Common myeloid progenitor, CD34-positive (primary cell): ENCODE measurements at regions not wholly inside any gene's neighbourhood (a gene's known extent, or its start where the extent isn't known, plus 50 kb on each side); places are given as distances from the start of the nearest gene placed in this dataset.

Experiments
- CTCF ChIA-PET: fragments of 350-600 bp; sonication (Branson Sonifier 250); formaldehyde crosslinking; loops from one replicate; lab custom pipeline; 2021; ENCODE audit warnings: antibody characterized with exemption; lab: Charles Lee
- POLR2A ChIA-PET: fragments of 350-600 bp; sonication (Branson Sonifier 250); formaldehyde crosslinking; loops from one replicate; lab custom pipeline; 2021; ENCODE audit warnings: antibody characterized with exemption; lab: Charles Lee
- DNase-seq, 3 donors: peaks; one replicate each; pipeline versions ENCODE4 v3.0.0 to v3.0.0-alpha.2; 2013
- H3K27ac ChIP-seq, 2 experiments: 1 replicate in 1 of 2; 2 replicates in 1 of 2; pipeline ENCODE4 v1.7.0; 2013; ENCODE audit warnings: inconsistent platforms in 2 of 2, low read length in 2 of 2, mild to moderate bottlenecking in 2 of 2, low read depth in 1 of 2, moderate library complexity in 1 of 2; ENCODE audit not compliant: severe bottlenecking in 2 of 2, insufficient read depth in 1 of 2, poor library complexity in 1 of 2
- H3K27me3 ChIP-seq, 5 experiments: replicated peaks in 2 of 5; 1 replicate in 3 of 5; 2 replicates in 2 of 5; pipeline versions ENCODE4 v1.6.1 to v1.7.0; 2013; ENCODE audit warnings: low read length in 4 of 5, mild to moderate bottlenecking in 2 of 5, moderate library complexity in 2 of 5, inconsistent platforms in 1 of 5; ENCODE audit not compliant: insufficient read depth in 5 of 5, control insufficient read depth in 4 of 5
- H3K36me3 ChIP-seq, 4 experiments: 1 replicate in 2 of 4; 2 replicates in 2 of 4; pipeline versions ENCODE4 v1.6.1 to v1.7.0; 2013; ENCODE audit warnings: low read length in 3 of 4, control low read depth in 1 of 4, mild to moderate bottlenecking in 1 of 4; ENCODE audit not compliant: control insufficient read depth in 4 of 4, insufficient read depth in 4 of 4
- H3K4me1 ChIP-seq, 4 experiments: 1 replicate in 3 of 4; 2 replicates in 1 of 4; pipeline versions ENCODE4 v1.6.1 to v1.7.1; 2013; ENCODE audit warnings: low read length in 3 of 4, mild to moderate bottlenecking in 3 of 4, control low read depth in 1 of 4, inconsistent platforms in 1 of 4, moderate library complexity in 1 of 4; ENCODE audit not compliant: control insufficient read depth in 4 of 4, insufficient read depth in 4 of 4; ENCODE audit errors: control extremely low read depth in 1 of 4
- H3K4me3 ChIP-seq, 7 experiments: 1 replicate in 4 of 7; 2 replicates in 3 of 7; pipeline versions ENCODE4 v1.5.1 to v1.7.0; 2013; ENCODE audit warnings: mild to moderate bottlenecking in 7 of 7, low read length in 6 of 7, moderate library complexity in 6 of 7, inconsistent platforms in 2 of 7, low read depth in 2 of 7, control low read depth in 1 of 7; ENCODE audit not compliant: insufficient read depth in 4 of 7, control insufficient read depth in 1 of 7; ENCODE audit errors: extremely low read depth in 1 of 7
- H3K9me3 ChIP-seq, 5 experiments: 1 replicate in 4 of 5; 2 replicates in 1 of 5; pipeline versions ENCODE4 v1.6.1 to v1.7.1; 2013; ENCODE audit warnings: low read length in 4 of 5, mild to moderate bottlenecking in 2 of 5, inconsistent platforms in 1 of 5, low read depth in 1 of 5, moderate library complexity in 1 of 5; ENCODE audit not compliant: control insufficient read depth in 4 of 5, insufficient read depth in 2 of 5; ENCODE audit errors: control extremely low read depth in 1 of 5
- WGBS: methylation state at CpG from one replicate; pipeline ENCODE4 v1.1.5; 2013; ENCODE audit not compliant: insufficient coverage; 5-methylcytosine and 5-hydroxymethylcytosine counted together

DNA sequence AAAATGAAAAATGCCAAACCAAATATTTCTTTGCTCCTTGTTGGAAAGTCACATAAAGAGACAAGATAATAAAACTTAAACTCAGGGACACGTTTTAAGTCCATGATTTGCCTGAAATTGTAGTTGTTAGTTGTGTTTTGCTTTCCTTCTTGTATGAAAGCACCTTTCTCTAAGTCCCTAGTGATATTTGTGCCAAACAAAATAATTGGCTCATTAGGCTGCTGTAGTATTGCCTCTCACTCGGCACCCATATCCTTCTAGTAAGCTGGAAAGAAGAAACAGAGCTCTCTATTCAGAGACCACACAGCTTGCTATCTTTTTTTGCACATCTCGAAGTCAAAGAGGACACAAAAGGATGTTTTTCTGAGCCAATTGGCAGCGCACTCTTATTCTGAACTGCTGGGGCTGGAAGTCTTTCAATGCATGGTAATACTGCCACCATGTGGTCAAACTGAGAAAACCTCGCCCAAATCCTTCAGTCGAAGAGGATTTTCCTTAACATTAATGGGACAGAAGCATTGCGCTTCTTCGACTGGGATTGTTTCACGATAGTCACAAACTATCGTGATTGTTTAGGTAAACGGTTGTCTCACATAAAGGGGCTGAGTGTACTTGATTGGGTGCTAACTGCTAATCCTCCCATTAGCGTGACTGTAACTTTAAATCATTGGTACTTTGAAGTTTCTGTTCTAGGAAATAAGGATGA, 571.9 kb upstream of the LCORL start:
- ChIA-PET POLR2A (no interaction called here), CTCF (interaction anchor here (0.6 to 1.0 kb wide), 5 partner anchors 13 to 1045 kb away, joined by 3 to 6 read pairs (median 3); no protein-coding TSS in a partner anchor)
- DNase-seq: peak; percentile 66 to 78 (median 72)
- WGBS: 14% methylated on average over 11 of the region's 12 CpGs
- peaks cover 0 to 5% (median 0%) of the 10 kb centered on the region in 4 experiments for H3K4me1 ChIP-seq
- peaks cover 0 to 4% (median 0%) of the 10 kb centered on the region in 5 experiments for H3K27me3 ChIP-seq
- no peaks in the 10 kb centered on the region for H3K36me3 ChIP-seq
- H3K27ac ChIP-seq: no peak overlapping the region
- peak overlapping the region in 2 of 7 experiments; percentile 45 to 50 for H3K4me3 ChIP-seq
- no peaks in the 10 kb centered on the region for H3K9me3 ChIP-seq

DNA sequence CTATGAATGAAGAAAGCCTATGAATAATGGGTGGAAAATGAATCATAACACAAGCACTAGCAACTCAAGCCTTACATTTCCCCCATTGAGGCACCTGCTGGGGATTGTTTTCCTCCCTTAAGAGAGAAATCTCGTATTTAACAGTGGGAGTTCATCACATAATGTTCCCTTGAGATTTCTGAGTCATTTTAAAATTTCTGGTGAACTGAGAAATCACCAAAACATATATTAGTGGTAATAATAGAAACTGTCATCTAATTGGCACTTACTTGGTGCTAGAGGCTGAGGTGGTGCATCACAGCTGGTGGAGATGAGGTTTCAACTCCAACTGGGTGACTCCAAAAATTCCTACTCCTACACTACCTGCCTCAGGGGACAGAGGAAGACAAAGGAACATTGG, 561.3 kb upstream of the LCORL start:
- Histone ChIP-seq H3K27ac (no peak overlapping the region), H3K4me3 (no peak overlapping the region), H3K36me3 (no peaks in the 10 kb centered on the region), H3K27me3 (peaks cover 0 to 3% (median 0%) of the 10 kb centered on the region in 5 experiments), H3K4me1 (no peaks in the 10 kb centered on the region), H3K9me3 (no peaks in the 10 kb centered on the region)
- POLR2A ChIA-PET: no interaction called here
- CTCF ChIA-PET: no interaction called here
- no CpG with 5 or more reads among the region's 1 CpG for WGBS
- no peak for DNase-seq

DNA sequence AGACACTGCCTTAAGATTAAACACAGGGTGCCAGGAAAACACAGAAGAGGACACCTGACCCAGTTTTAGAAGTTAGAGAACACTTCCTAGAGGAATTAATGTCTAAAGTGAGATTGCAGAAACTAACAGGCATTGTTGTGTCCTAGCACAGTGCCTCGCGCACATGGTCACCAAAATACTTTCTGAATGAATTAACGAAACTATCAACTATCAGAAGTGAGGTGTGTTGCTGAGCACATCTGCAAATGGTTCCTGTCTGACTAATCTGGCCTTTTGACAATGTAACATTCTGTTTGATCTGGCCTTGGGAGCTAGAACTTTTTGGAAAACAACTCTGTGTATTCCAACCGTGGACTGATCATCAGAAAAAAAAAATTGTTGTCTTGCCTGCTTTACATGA, 556.8 kb upstream of the LCORL start:
- Histone ChIP-seq H3K4me1 (no peaks in the 10 kb centered on the region), H3K27ac (no peak overlapping the region), H3K27me3 (peaks cover 0 to 3% (median 0%) of the 10 kb centered on the region in 5 experiments), H3K36me3 (no peaks in the 10 kb centered on the region), H3K9me3 (no peaks in the 10 kb centered on the region), H3K4me3 (no peak overlapping the region)
- CTCF ChIA-PET: no interaction called here
- DNase-seq: no peak
- 85% methylated on average over 4 of the region's 4 CpGs for whole genome bisulfite sequencing
- POLR2A ChIA-PET: no interaction called here

DNA sequence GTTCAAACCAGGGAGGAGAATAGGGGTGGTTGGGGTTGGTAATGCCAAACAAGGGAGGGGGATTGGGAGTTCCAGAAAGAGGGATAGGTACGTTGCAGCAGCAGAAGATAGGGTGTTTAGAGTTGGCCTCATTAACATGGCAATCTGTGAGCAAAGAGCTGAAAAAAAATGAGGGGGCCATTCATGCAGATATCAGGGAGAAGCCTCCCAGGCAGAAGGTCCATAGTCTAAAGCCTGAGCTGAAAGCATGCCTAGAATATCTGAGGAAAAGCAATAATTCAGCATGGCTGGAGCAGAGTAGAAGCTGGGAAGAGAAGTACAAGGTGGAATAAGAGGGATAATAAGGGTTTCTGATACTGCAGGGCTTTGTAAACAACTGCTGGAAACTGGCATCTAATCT, 550.9 kb upstream of the LCORL start:
- Histone ChIP-seq H3K27ac (no peak overlapping the region), H3K27me3 (peaks cover 0 to 3% (median 0%) of the 10 kb centered on the region in 5 experiments), H3K4me3 (no peak overlapping the region), H3K9me3 (no peaks in the 10 kb centered on the region), H3K36me3 (no peaks in the 10 kb centered on the region), H3K4me1 (no peaks in the 10 kb centered on the region)
- DNase-seq: no peak
- POLR2A ChIA-PET: no interaction called here
- CTCF ChIA-PET: no interaction called here
- WGBS: 93% methylated on average over 1 of the region's 1 CpG

DNA sequence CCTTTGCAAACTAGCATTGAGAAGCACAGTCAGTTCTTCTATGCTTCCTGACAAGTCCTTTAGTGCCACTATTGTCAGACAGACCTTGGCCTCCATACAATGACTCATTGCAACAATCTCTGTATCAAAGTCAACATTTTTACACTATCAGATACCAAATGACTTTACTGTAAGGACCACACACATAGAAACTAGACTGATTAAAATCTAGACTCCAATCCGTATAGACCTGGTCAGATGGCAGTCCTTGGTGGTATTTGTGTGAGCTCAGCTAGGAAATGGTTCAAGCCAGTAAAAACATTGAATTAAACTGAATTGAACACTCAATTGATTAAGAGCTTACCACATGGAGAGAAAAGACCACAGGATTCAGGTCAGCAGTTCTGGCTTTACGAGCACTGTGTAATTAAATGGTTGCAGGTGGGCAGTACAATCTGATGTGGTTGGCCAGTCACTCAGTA, 549.8 kb upstream of the LCORL start:
- DNase-seq: no peak
- WGBS: 80% methylated on average over 1 of the region's 2 CpGs
- H3K4me3 ChIP-seq: no peak overlapping the region
- CTCF ChIA-PET: no interaction called here
- POLR2A ChIA-PET: no interaction called here
- H3K27me3 ChIP-seq: no peaks in the 10 kb centered on the region
- H3K36me3 ChIP-seq: no peaks in the 10 kb centered on the region
- H3K27ac ChIP-seq: no peak overlapping the region
- no peaks in the 10 kb centered on the region for H3K9me3 ChIP-seq
- no peaks in the 10 kb centered on the region for H3K4me1 ChIP-seq

DNA sequence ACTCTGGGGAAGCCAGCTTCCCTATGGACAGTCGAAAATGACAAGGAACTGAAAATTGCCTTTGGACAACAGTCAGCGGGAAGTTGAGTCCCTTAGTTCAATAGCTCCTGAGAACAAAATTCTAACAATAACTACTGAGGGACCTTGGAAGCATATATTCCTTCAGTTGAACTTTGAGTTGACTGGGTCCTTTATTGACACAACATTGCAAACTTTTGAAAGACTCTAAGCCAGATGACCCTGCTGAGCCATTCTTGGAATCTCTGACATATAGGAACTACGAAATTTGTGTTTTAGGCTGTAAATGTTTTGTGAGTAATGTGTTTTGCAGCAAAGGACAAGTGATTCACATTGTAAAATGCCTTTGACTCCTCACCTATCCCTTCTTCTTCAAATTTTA, 548.8 kb upstream of the LCORL start:
- Histone ChIP-seq H3K9me3 (no peaks in the 10 kb centered on the region), H3K27me3 (no peaks in the 10 kb centered on the region), H3K36me3 (no peaks in the 10 kb centered on the region), H3K4me1 (no peaks in the 10 kb centered on the region), H3K27ac (no peak overlapping the region), H3K4me3 (no peak overlapping the region)
- POLR2A ChIA-PET: no interaction called here
- WGBS: 67% methylated on average over 1 of the region's 3 CpGs
- no peak for DNase-seq
- CTCF ChIA-PET: no interaction called here

DNA sequence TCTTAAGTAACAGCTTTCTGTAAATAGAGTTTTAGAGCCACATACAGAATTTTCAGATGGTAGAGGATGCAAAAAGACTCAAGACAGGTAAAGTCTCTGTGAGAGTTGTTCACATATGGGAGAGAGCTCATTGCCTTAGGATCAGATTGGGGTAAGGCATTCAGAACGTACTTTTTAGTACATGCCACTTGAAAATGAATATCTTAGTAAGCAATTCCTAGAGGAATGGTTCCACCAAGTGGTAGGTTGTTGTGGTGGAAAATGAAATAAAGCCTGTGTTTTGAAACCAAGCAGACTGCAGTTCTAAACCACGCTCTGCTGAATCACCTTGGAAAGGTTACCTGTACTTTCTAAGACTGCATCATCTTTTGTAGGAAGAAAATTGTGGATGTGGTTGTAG, 547.0 kb upstream of the LCORL start:
- Histone ChIP-seq H3K4me3 (no peak overlapping the region), H3K9me3 (no peaks in the 10 kb centered on the region), H3K27ac (no peak overlapping the region), H3K4me1 (no peaks in the 10 kb centered on the region), H3K27me3 (no peaks in the 10 kb centered on the region), H3K36me3 (no peaks in the 10 kb centered on the region)
- 64% methylated on average over 2 of the region's 2 CpGs for WGBS
- peak in 1 of 3 donors; percentile 1 for DNase-seq
- CTCF ChIA-PET: no interaction called here
- POLR2A ChIA-PET: no interaction called here
